Astrocyte (in vitro differentiated cells and primary cell): ENCODE measurements at regions not wholly inside any gene's neighbourhood (a gene's known extent, or its start where the extent isn't known, plus 50 kb on each side); places are given as distances from the start of the nearest gene placed in this dataset.

Experiments
- DNase-seq: peaks from one replicate; pipeline ENCODE4 v3.0.0-alpha.2; 2010; ENCODE audit warnings: low read depth
- FAIRE-seq: peaks from 2 replicates; lab custom pipeline; 2011; peaks lifted over from hg19 to GRCh38; lab: Jason Lieb, UNC
- H2AFZ ChIP-seq: 2 replicates; pipeline ENCODE4 v1.6.0; 2012; ENCODE audit warnings: low read depth, low read length, inconsistent platforms
- H3K27ac ChIP-seq: 2 replicates; pipeline ENCODE4 v1.5.1; 2011; ENCODE audit warnings: low read depth, low read length, inconsistent platforms
- H3K27me3 ChIP-seq: 2 replicates; pipeline ENCODE4 v1.6.0; 2011; ENCODE audit warnings: low read length, inconsistent platforms; ENCODE audit not compliant: insufficient read depth
- H3K36me3 ChIP-seq: 2 replicates; pipeline ENCODE4 v1.5.1; 2011; ENCODE audit warnings: low read length, inconsistent platforms; ENCODE audit not compliant: insufficient read depth
- H3K4me1 ChIP-seq: 2 replicates; pipeline ENCODE4 v1.5.1; 2011; ENCODE audit warnings: low read length, inconsistent platforms; ENCODE audit not compliant: insufficient read depth
- H3K4me2 ChIP-seq: 2 replicates; pipeline ENCODE4 v1.6.0; 2012; ENCODE audit warnings: low read length, inconsistent platforms
- H3K4me3 ChIP-seq: 2 replicates; pipeline ENCODE4 v1.5.1; 2011; ENCODE audit warnings: low read depth, mild to moderate bottlenecking, low read length, inconsistent platforms; ENCODE audit not compliant: insufficient read depth
- H3K79me2 ChIP-seq: 2 replicates; pipeline ENCODE4 v1.6.0; 2012; ENCODE audit warnings: mild to moderate bottlenecking, low read length, inconsistent platforms; ENCODE audit not compliant: insufficient read depth
- H3K9ac ChIP-seq: 2 replicates; pipeline ENCODE4 v1.6.0; 2012; ENCODE audit warnings: mild to moderate bottlenecking, low read length, inconsistent platforms
- H3K9me3 ChIP-seq: 2 replicates; pipeline ENCODE4 v1.5.1; 2012; ENCODE audit warnings: low read depth, mild to moderate bottlenecking, low read length, inconsistent platforms; ENCODE audit not compliant: insufficient read depth
- H4K20me1 ChIP-seq: 2 replicates; pipeline ENCODE4 v1.6.0; 2012; ENCODE audit warnings: low read length, inconsistent platforms; ENCODE audit not compliant: insufficient read depth
- H3K27ac Mint-ChIP-seq: one replicate; pipeline ENCODE4 v1.8.0; 2021; ENCODE audit warnings: mild to moderate bottlenecking, mixed read lengths; ENCODE audit not compliant: unreplicated experiment
- H3K27me3 Mint-ChIP-seq: one replicate; pipeline ENCODE4 v1.8.0; 2021; ENCODE audit warnings: low read depth, mixed read lengths; ENCODE audit not compliant: unreplicated experiment
- H3K36me3 Mint-ChIP-seq: one replicate; pipeline ENCODE4 v1.8.0; 2021; ENCODE audit warnings: low read depth, mixed read lengths; ENCODE audit not compliant: unreplicated experiment
- H3K4me1 Mint-ChIP-seq: one replicate; pipeline ENCODE4 v1.8.0; 2021; ENCODE audit warnings: low read depth, mixed read lengths; ENCODE audit not compliant: unreplicated experiment
- H3K4me3 Mint-ChIP-seq: one replicate; pipeline ENCODE4 v1.8.0; 2021; ENCODE audit warnings: mild to moderate bottlenecking, moderate library complexity, mixed read lengths; ENCODE audit not compliant: unreplicated experiment
- H3K9me3 Mint-ChIP-seq: one replicate; pipeline ENCODE4 v1.8.0; 2021; ENCODE audit warnings: mild to moderate bottlenecking, mixed read lengths; ENCODE audit not compliant: unreplicated experiment
- EZH2 ChIP-seq: IDR thresholded peaks from 2 replicates; pipeline ENCODE4 v1.6.1; 2012; ENCODE audit warnings: mild to moderate bottlenecking, low read length, inconsistent platforms; ENCODE audit not compliant: insufficient read depth
- TF ChIP-seq, protein P1 (sequence below): IDR thresholded peaks from 2 replicates; pipeline ENCODE4 v1.5.1; 2011; ENCODE audit warnings: low read depth, mild to moderate bottlenecking, inconsistent platforms, low read length, moderate library complexity; ENCODE audit not compliant: insufficient read depth

DNA sequence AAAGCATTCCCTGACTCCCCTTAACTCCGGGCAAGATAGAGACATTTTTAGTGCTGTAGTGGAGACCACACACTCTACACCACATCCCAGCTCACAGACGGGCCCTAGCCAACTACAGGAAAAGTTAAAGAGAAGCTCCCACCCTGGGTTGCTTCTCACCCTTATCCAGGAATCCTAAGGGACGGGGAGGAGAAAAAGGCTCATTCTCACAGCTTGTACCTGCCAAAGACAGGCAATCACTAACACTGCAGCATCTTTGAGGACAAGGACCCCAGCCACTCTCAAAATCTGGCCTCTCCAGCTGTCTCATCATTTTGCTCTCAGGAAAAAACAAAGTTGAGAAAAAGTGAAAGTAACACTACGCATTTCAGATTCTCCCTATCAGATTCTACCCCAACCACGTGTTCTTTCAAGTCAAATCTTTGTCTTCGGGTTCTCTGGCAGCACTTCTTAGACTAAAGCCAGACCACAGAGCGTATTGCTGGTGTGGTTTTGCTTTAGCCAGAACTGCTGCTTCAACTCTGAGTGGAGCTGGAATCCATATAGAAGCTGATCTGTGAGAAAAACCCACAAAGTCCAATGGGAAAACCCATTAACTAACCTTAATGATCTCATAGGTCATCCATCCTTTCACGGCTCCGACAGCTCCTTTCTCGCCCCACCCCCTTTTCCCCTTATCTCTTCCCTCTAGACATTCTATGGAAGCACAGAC lies 605.9 kb upstream of the DIPK2B start:
- H3K4me3 ChIP-seq = peak overlapping the region; percentile 57
- H3K9ac ChIP-seq = peak overlapping the region; percentile 91
- TF ChIP-seq EZH2 = no peak
- TF ChIP-seq, protein P1, sequence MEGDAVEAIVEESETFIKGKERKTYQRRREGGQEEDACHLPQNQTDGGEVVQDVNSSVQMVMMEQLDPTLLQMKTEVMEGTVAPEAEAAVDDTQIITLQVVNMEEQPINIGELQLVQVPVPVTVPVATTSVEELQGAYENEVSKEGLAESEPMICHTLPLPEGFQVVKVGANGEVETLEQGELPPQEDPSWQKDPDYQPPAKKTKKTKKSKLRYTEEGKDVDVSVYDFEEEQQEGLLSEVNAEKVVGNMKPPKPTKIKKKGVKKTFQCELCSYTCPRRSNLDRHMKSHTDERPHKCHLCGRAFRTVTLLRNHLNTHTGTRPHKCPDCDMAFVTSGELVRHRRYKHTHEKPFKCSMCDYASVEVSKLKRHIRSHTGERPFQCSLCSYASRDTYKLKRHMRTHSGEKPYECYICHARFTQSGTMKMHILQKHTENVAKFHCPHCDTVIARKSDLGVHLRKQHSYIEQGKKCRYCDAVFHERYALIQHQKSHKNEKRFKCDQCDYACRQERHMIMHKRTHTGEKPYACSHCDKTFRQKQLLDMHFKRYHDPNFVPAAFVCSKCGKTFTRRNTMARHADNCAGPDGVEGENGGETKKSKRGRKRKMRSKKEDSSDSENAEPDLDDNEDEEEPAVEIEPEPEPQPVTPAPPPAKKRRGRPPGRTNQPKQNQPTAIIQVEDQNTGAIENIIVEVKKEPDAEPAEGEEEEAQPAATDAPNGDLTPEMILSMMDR = no peak
- peak overlapping the region; percentile 97 for H3K27ac ChIP-seq
- Mint-ChIP-seq H3K9me3 (no peaks in the 10 kb centered on the region), H3K36me3 (no peaks in the 10 kb centered on the region), H3K27ac (peak overlapping the region; percentile 96), H3K27me3 (no peaks in the 10 kb centered on the region), H3K4me3 (peak overlapping the region; percentile 55), H3K4me1 (peaks cover 77% of the 10 kb centered on the region)
- no peaks in the 10 kb centered on the region for H3K36me3 ChIP-seq
- H3K4me1 ChIP-seq = peaks cover 47% of the 10 kb centered on the region
- H4K20me1 ChIP-seq = no peaks in the 10 kb centered on the region
- DNase-seq (peak; percentile 97), FAIRE-seq (peak; percentile 100)
- no peaks in the 10 kb centered on the region for H3K27me3 ChIP-seq
- no peaks in the 10 kb centered on the region for H3K9me3 ChIP-seq
- peak overlapping the region; percentile 89 for H3K4me2 ChIP-seq
- no peak overlapping the region for H2AFZ ChIP-seq
- peaks cover 48% of the 10 kb centered on the region for H3K79me2 ChIP-seq

DNA sequence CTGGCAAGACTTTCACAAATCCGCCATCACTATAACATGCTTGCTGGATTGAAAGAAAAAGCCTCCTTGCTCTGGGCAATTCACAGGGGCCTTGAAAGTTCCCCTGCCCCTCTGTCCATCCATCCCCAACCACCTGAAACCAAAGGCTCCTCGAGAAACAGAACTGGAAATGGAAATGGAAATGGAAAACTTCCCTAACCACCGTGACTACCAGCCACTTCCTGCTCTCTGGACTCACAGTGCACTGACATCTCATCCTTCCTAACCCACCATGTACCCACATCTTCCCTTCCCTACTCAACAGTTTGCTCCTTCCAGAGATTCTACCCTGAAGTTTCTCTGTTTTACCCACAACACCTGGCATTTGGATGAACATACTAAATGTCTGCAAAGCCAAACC lies 603.6 kb upstream of the DIPK2B start:
- H3K27me3 ChIP-seq = no peaks in the 10 kb centered on the region
- peak overlapping the region; percentile 87 for H3K27ac Mint-ChIP-seq
- H3K4me2 ChIP-seq = peak overlapping the region; percentile 78
- no peaks in the 10 kb centered on the region for H3K9me3 Mint-ChIP-seq
- H3K4me3 ChIP-seq = no peak overlapping the region
- peak overlapping the region; percentile 95 for H3K27ac ChIP-seq
- no peaks in the 10 kb centered on the region for H3K36me3 Mint-ChIP-seq
- no peak overlapping the region for H2AFZ ChIP-seq
- no peaks in the 10 kb centered on the region for H3K27me3 Mint-ChIP-seq
- peaks cover 52% of the 10 kb centered on the region for H3K4me1 ChIP-seq
- no peaks in the 10 kb centered on the region for H3K36me3 ChIP-seq
- H4K20me1 ChIP-seq = no peaks in the 10 kb centered on the region
- H3K9me3 ChIP-seq = no peaks in the 10 kb centered on the region
- peaks cover 41% of the 10 kb centered on the region for H3K79me2 ChIP-seq
- H3K9ac ChIP-seq = peak overlapping the region; percentile 12
- FAIRE-seq (no peak), DNase-seq (no peak)
- H3K4me3 Mint-ChIP-seq = no peak overlapping the region
- H3K4me1 Mint-ChIP-seq = peaks cover 72% of the 10 kb centered on the region
- TF ChIP-seq, protein P1 = no peak
- TF ChIP-seq EZH2 = no peak

DNA sequence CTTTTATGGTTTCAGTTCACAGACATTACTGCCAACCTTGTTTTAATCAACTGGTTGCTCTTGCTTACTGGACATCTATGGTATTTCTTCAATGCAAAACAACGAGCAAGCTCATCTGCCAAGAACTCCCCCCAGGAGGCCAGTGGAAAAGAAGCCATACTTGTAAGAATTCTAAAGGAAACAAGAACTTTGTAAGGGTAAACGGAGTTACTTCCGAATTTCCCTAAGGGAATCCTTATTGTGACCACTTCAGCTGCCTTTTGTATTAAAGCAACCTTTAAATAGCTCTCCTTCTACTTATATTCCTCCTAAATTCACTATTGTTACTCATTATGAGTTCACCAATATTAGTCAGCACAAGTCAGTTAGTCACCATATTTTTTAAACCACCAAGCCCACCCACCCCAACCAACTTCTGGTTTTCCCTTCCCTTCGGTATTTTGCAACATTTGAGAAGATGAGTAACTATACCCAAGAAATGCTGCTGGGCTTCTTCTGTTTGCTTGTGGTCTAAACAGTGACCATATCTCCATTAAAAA lies 602.8 kb upstream of the DIPK2B start:
- no peak overlapping the region for H2AFZ ChIP-seq
- H4K20me1 ChIP-seq = no peaks in the 10 kb centered on the region
- H3K9me3 ChIP-seq = no peaks in the 10 kb centered on the region
- peak; percentile 100 for FAIRE-seq
- Mint-ChIP-seq H3K9me3 (no peaks in the 10 kb centered on the region), H3K36me3 (no peaks in the 10 kb centered on the region), H3K4me1 (peaks cover 71% of the 10 kb centered on the region), H3K27ac (peak overlapping the region; percentile 87), H3K4me3 (peak overlapping the region; percentile 54), H3K27me3 (no peaks in the 10 kb centered on the region)
- H3K27ac ChIP-seq = peak overlapping the region; percentile 95
- no peaks in the 10 kb centered on the region for H3K36me3 ChIP-seq
- H3K9ac ChIP-seq = peak overlapping the region; percentile 83
- peaks cover 45% of the 10 kb centered on the region for H3K79me2 ChIP-seq
- DNase-seq = peak; percentile 93
- H3K4me2 ChIP-seq = peak overlapping the region; percentile 78
- H3K4me3 ChIP-seq = peak overlapping the region; percentile 40
- H3K4me1 ChIP-seq = peaks cover 46% of the 10 kb centered on the region
- H3K27me3 ChIP-seq = no peaks in the 10 kb centered on the region
- no peak for TF ChIP-seq EZH2
- TF ChIP-seq, protein P1 = no peak
